ENCODE measurements at regions not wholly inside any gene's neighbourhood (a gene's known extent, or its start where the extent isn't known, plus 50 kb on each side); places are given as distances from the start of the nearest gene placed in this dataset.
"Not testable (repeated sequence)": the region's sequence is repeated elsewhere in the genome, so short reads cannot be mapped to it uniquely, and the experiment has no call there.

GRCh38 chr1:105558023-105558422 is 1498.5 kb upstream of the PRMT6 start:
- no peak for DNase-seq (ENCODE audit: low read depth)
- no peak for TF ChIP-seq CTCF (conservative IDR thresholded peaks at IDR 0.05; ENCODE audit: low read length)
- no peak overlapping the region for H3K4me3 ChIP-seq (ENCODE audit: low read length)

GRCh38 chr1:105565006-105565405 is 1491.5 kb upstream of the PRMT6 start:
- DNase-seq (ENCODE audit: low read depth) = no peak
- TF ChIP-seq CTCF (conservative IDR thresholded peaks at IDR 0.05; ENCODE audit: low read length) = no peak
- no peak overlapping the region for H3K4me3 ChIP-seq (ENCODE audit: low read length)

- no peak overlapping the region for H3K4me3 ChIP-seq (ENCODE audit: low read length)
- no peak for TF ChIP-seq CTCF (conservative IDR thresholded peaks at IDR 0.05; ENCODE audit: low read length)
- DNase-seq (ENCODE audit: low read depth) = no peak
Measured at GRCh38 chr1:105585791-105586190, 1470.7 kb upstream of the PRMT6 start.

GRCh38 chr1:105591681-105592080 is 1464.8 kb upstream of the PRMT6 start:
- no peak for TF ChIP-seq CTCF (conservative IDR thresholded peaks at IDR 0.05; ENCODE audit: low read length)
- DNase-seq (ENCODE audit: low read depth) = no peak
- no peak overlapping the region for H3K4me3 ChIP-seq (ENCODE audit: low read length)

GRCh38 chr1:105608713-105609112 is 1447.8 kb upstream of the PRMT6 start:
- H3K4me3 ChIP-seq (ENCODE audit: low read length) = no peak overlapping the region
- TF ChIP-seq CTCF (conservative IDR thresholded peaks at IDR 0.05; ENCODE audit: low read length) = no peak

GRCh38 chr1:105626276-105626987 is 1430.0 kb upstream of the PRMT6 start:
- no peak overlapping the region for H3K4me3 ChIP-seq (ENCODE audit: low read length)
- no peak for DNase-seq (ENCODE audit: low read depth)
- no peak for TF ChIP-seq CTCF (conservative IDR thresholded peaks at IDR 0.05; ENCODE audit: low read length)

More at GRCh38 chr1:105608713-105609112, 1447.8 kb upstream of the PRMT6 start:
- peak; percentile 2 for DNase-seq (ENCODE audit: low read depth)

GRCh38 chr1:105631153-105631744 is 1425.2 kb upstream of the PRMT6 start:
- H3K4me3 ChIP-seq (ENCODE audit: low read length); DNase-seq (ENCODE audit: low read depth): not testable (repeated sequence)
